CMK (cell line): ENCODE measurements at regions not wholly inside any gene's neighbourhood (a gene's known extent, or its start where the extent isn't known, plus 50 kb on each side); places are given as distances from the start of the nearest gene placed in this dataset.

Experiments
- DNase-seq: peaks from one replicate; pipeline ENCODE4 v3.0.0-alpha.2; 2010; ENCODE audit warnings: low read depth

GRCh38 chr1:181142096-181142958 is 53.8 kb downstream of the IER5 start:
- DNase-seq = no peak

- DNase-seq = no peak
Measured at GRCh38 chr1:181143102-181143859, 54.8 kb downstream of the IER5 start.

GRCh38 chr1:181144238-181144637 is 55.7 kb downstream of the IER5 start:
- DNase-seq = no peak

GRCh38 chr1:181148636-181149035 is 60.1 kb downstream of the IER5 start:
- no peak for DNase-seq

- no peak for DNase-seq
Measured at GRCh38 chr1:181149326-181150125, 61.0 kb downstream of the IER5 start.

- DNase-seq = no peak
Measured at GRCh38 chr1:181150273-181150672, 61.8 kb downstream of the IER5 start.

- no peak for DNase-seq
Measured at GRCh38 chr1:181150842-181151241, 62.3 kb downstream of the IER5 start.

GRCh38 chr1:181151378-181152326 is 63.2 kb downstream of the IER5 start:
- no peak for DNase-seq

GRCh38 chr1:181152892-181153633 is 64.6 kb downstream of the IER5 start:
- DNase-seq = peak; percentile 97

- no peak for DNase-seq
Measured at GRCh38 chr1:181153634-181153961, 65.1 kb downstream of the IER5 start.

- no peak for DNase-seq
Measured at GRCh38 chr1:181155339-181155738, 66.8 kb downstream of the IER5 start.

- DNase-seq = no peak
Measured at GRCh38 chr1:181159451-181160140, 71.1 kb downstream of the IER5 start.

- DNase-seq = no peak
Measured at GRCh38 chr1:181160322-181160721, 71.8 kb downstream of the IER5 start.

GRCh38 chr1:181160998-181161870 is 72.7 kb downstream of the IER5 start:
- no peak for DNase-seq

GRCh38 chr1:181163662-181164061 is 75.2 kb downstream of the IER5 start:
- no peak for DNase-seq

GRCh38 chr1:181166377-181167196 is 78.1 kb downstream of the IER5 start:
- peak; percentile 58 for DNase-seq

GRCh38 chr1:181169281-181169865 is 80.9 kb downstream of the IER5 start:
- DNase-seq = no peak

GRCh38 chr1:181170194-181170593 is 81.7 kb downstream of the IER5 start:
- no peak for DNase-seq
